Adipocyte (in vitro differentiated cells): ENCODE measurements at regions not wholly inside any gene's neighbourhood (a gene's known extent, or its start where the extent isn't known, plus 50 kb on each side); places are given as distances from the start of the nearest gene placed in this dataset.

Experiments used
- DNase-seq: peaks from one replicate; pipeline ENCODE4 v3.0.0-alpha.2; 2015; ENCODE audit warnings: low read depth
- H3K27me3 ChIP-seq: replicated peaks from 2 replicates; pipeline ENCODE4 v1.7.0; 2013; ENCODE audit warnings: mild to moderate bottlenecking, low read length, moderate library complexity; ENCODE audit not compliant: control insufficient read depth, insufficient read depth
- H3K36me3 ChIP-seq: 2 replicates; pipeline ENCODE4 v1.7.0; 2013; ENCODE audit warnings: low read length, mild to moderate bottlenecking, moderate library complexity; ENCODE audit not compliant: control insufficient read depth, insufficient read depth, severe bottlenecking
- H3K4me1 ChIP-seq: 2 replicates; pipeline ENCODE4 v1.7.0; 2013; ENCODE audit warnings: mild to moderate bottlenecking, low read length, moderate library complexity; ENCODE audit not compliant: control insufficient read depth, insufficient read depth
- H3K4me3 ChIP-seq: 2 replicates; pipeline ENCODE4 v1.7.0; 2013; ENCODE audit warnings: mild to moderate bottlenecking, low read length, moderate library complexity
- H3K9ac ChIP-seq: 2 replicates; pipeline ENCODE4 v1.7.0; 2013; ENCODE audit warnings: mild to moderate bottlenecking, low read length, moderate library complexity
- H3K9me3 ChIP-seq: 2 replicates; pipeline ENCODE4 v1.7.0; 2013; ENCODE audit warnings: mild to moderate bottlenecking, low read length, moderate library complexity; ENCODE audit not compliant: control insufficient read depth

DNA sequence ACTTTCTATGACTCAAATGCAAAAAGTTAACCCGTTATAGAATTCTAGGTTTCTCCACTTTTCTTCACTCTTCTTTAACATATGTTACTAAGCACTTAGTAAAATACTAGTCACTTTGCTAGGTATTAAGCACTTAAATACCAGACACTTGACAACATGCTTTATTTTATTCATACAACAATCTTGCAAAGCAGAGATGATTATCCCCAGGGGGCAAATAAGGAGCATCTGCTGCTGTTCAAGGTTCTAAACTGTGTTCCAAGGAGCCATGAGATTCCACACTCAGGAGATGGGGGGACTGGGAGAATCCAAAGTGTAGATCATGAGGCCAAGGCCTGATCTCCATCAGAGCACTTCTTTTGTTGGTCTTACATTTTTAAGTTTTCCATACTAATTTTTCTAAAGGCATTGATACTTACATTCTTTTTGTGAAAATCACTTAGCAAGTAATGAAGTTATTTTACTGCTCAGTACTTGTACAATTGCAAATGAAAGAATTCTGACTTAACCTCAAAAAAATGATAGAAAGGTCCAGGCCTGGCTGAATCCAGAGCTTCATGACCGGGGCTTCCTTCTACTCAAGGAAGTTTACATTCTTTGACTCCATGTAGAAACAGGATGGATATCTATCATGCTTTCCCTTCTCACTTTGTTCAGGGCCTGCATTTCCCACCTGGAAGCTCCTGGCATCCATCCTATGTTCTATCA, 504.4 kb upstream of the WWC1 start:
- H3K4me1 ChIP-seq, result peaks cover 11% of the 10 kb centered on the region
- H3K9ac ChIP-seq, result no peak overlapping the region
- H3K27me3 ChIP-seq, result no peaks in the 10 kb centered on the region
- no peaks in the 10 kb centered on the region for H3K9me3 ChIP-seq
- peak; percentile 28 for DNase-seq
- no peaks in the 10 kb centered on the region for H3K36me3 ChIP-seq
- no peak overlapping the region for H3K4me3 ChIP-seq

GRCh38 chr5:167790045-167790444, 501.4 kb upstream of the WWC1 start:
- H3K27me3 ChIP-seq, result no peaks in the 10 kb centered on the region
- H3K36me3 ChIP-seq, result no peaks in the 10 kb centered on the region
- DNase-seq, result no peak
- H3K9ac ChIP-seq, result no peak overlapping the region
- H3K4me3 ChIP-seq, result no peak overlapping the region
- no peaks in the 10 kb centered on the region for H3K9me3 ChIP-seq
- H3K4me1 ChIP-seq, result peaks cover 11% of the 10 kb centered on the region

DNA sequence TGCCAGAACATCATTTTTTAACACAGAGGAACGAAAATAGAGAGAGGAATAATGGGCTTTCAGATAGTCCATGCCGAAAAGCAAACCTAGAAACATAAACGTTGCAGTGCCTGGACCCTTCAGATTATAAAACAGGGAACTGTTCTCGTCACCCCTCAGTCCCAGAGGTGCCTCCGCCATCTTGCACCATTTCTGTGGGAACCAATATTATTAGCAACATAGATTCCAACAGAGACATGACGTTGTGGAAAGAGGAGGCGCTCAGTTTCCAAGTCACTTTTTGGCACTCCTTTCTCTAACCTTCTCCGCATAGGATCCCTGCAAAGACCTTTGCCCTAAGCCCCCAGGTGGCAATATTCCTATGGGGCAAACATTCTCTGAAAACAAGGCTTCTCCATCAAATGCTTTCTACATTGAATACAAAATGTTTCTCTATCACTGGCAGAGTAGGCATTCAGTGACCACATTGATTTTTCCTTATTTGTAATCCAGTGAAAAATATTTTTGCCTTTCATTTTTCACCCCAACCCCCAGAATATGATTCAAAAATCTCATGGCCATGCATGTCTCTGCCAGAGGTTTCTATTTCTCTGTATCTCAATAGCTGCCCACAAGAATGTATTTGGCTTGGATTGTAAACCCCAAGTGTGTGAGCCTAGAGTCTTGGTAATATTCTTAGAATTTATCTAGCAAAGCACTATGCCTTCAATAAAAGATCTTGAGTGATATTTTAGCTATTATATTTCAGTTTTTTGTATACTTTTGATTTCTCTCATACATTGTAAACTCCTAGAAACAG, 500.8 kb upstream of the WWC1 start:
- Histone ChIP-seq H3K9me3 (no peaks in the 10 kb centered on the region), H3K36me3 (no peaks in the 10 kb centered on the region), H3K4me3 (no peak overlapping the region), H3K27me3 (no peaks in the 10 kb centered on the region), H3K9ac (no peak overlapping the region), H3K4me1 (peaks cover 11% of the 10 kb centered on the region)
- peak; percentile 72 for DNase-seq

- no peak for DNase-seq
- Histone ChIP-seq H3K4me3 (no peak overlapping the region), H3K27me3 (no peaks in the 10 kb centered on the region), H3K9ac (no peak overlapping the region), H3K4me1 (peaks cover 5% of the 10 kb centered on the region), H3K9me3 (no peaks in the 10 kb centered on the region), H3K36me3 (no peaks in the 10 kb centered on the region)
Observed at GRCh38 chr5:167792514-167792913, 498.9 kb upstream of the WWC1 start.

DNA sequence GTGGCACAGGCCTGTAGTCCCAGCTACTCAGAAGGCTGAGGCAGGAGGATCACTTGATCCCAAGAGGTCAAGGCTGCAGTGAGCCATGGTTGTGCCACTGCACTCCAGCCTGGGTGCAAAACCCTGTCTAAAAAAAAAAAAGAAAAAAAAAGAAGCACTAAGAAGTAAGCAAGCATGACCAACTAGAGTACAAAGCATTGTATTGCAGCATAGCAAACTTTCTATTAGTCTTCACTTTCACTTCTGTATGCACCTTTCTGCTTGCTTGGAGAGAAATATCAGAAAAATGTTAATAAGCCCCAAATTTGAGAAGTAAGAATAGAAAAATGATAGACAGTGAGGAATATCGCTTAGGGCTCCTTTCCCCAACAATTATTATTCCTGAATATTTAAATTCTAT, 497.7 kb upstream of the WWC1 start:
- H3K9me3 ChIP-seq, result no peaks in the 10 kb centered on the region
- H3K36me3 ChIP-seq, result no peaks in the 10 kb centered on the region
- H3K27me3 ChIP-seq, result no peaks in the 10 kb centered on the region
- H3K9ac ChIP-seq, result no peak overlapping the region
- H3K4me3 ChIP-seq, result no peak overlapping the region
- DNase-seq, result no peak
- H3K4me1 ChIP-seq, result peaks cover 5% of the 10 kb centered on the region

- Histone ChIP-seq H3K9ac (no peak overlapping the region), H3K4me1 (peaks cover 5% of the 10 kb centered on the region), H3K36me3 (no peaks in the 10 kb centered on the region), H3K27me3 (no peaks in the 10 kb centered on the region), H3K4me3 (no peak overlapping the region), H3K9me3 (no peaks in the 10 kb centered on the region)
- no peak for DNase-seq
Observed at GRCh38 chr5:167794121-167794520, 497.3 kb upstream of the WWC1 start.

DNA sequence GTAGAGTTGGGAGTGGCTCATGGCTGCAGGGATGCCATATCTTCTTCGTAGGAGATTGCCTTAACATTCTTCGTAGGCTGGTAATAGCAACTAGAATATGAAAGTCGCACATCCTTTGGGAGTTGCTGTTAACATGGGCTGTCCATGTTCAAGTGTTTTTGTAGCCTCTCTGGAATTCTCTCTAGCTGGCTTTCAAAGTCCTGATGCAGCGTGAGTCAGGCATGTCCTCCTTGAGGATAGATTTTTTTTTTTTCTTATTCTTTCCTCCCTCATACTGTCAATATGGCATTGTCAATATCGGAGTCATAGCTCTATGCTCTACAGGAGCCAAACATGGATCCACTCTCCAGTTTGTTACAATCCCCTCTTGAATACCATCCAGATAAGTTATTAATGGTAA, 494.8 kb upstream of the WWC1 start:
- H3K9ac ChIP-seq, result no peak overlapping the region
- no peaks in the 10 kb centered on the region for H3K4me1 ChIP-seq
- DNase-seq, result peak; percentile 24
- H3K9me3 ChIP-seq, result no peaks in the 10 kb centered on the region
- H3K27me3 ChIP-seq, result no peaks in the 10 kb centered on the region
- H3K4me3 ChIP-seq, result no peak overlapping the region
- H3K36me3 ChIP-seq, result no peaks in the 10 kb centered on the region

- DNase-seq, result no peak
Observed at GRCh38 chr5:167797933-167798332, 493.5 kb upstream of the WWC1 start.

DNA sequence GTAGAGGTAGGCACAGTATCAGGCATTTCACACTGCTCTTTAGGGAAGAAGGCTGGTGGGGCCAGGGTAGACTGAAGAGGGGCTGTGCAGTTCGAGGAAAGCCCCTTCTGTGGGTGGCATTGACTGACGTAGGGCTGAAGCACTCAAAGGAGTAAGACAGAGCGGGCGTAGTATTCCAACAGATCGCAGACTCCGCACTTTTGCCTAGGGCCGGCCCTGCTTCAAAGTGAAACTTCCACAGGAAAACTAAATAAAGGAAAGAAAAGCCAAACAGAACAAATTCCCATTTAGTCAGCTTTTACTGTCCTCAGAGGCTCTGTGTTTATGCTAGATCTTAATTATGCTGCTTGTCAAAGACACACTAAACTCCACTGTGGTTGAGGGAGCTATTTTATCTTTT, 493.0 kb upstream of the WWC1 start:
- Histone ChIP-seq H3K9me3 (no peaks in the 10 kb centered on the region), H3K9ac (no peak overlapping the region), H3K27me3 (no peaks in the 10 kb centered on the region), H3K36me3 (no peaks in the 10 kb centered on the region), H3K4me1 (no peaks in the 10 kb centered on the region), H3K4me3 (no peak overlapping the region)
- no peak for DNase-seq

More at GRCh38 chr5:167797933-167798332, 493.5 kb upstream of the WWC1 start:
- Histone ChIP-seq H3K9me3 (no peaks in the 10 kb centered on the region), H3K4me3 (no peak overlapping the region), H3K4me1 (no peaks in the 10 kb centered on the region), H3K27me3 (no peaks in the 10 kb centered on the region), H3K9ac (no peak overlapping the region), H3K36me3 (no peaks in the 10 kb centered on the region)

- DNase-seq, result no peak
- no peaks in the 10 kb centered on the region for H3K27me3 ChIP-seq
- H3K9me3 ChIP-seq, result no peaks in the 10 kb centered on the region
- no peaks in the 10 kb centered on the region for H3K36me3 ChIP-seq
- no peak overlapping the region for H3K4me3 ChIP-seq
- H3K4me1 ChIP-seq, result no peaks in the 10 kb centered on the region
- no peak overlapping the region for H3K9ac ChIP-seq
Observed at GRCh38 chr5:167800427-167800826, 491.0 kb upstream of the WWC1 start.

DNA sequence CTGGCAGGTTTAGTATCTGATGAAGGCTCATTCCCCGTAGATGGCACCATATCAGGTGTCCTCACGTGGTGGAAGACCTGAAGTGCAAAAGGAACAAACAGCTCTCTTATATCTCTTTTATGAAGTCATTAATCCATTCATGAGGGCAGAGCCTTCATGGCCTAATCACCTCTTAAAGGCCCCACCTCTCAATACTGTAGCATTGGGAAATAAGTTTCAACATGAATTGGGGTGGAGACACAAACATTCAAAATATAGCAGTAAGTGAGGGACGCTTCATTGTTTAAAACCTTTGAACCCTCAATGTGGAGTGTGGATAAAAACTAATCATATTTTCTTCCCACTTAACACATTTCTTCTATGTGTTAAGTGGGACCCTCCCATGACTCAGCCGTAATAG, 489.4 kb upstream of the WWC1 start:
- DNase-seq, result no peak
- H3K4me3 ChIP-seq, result no peak overlapping the region
- H3K9me3 ChIP-seq, result no peaks in the 10 kb centered on the region
- H3K36me3 ChIP-seq, result no peaks in the 10 kb centered on the region
- no peaks in the 10 kb centered on the region for H3K27me3 ChIP-seq
- H3K4me1 ChIP-seq, result no peaks in the 10 kb centered on the region
- H3K9ac ChIP-seq, result no peak overlapping the region
